Fibroblast of the aortic adventitia (primary cell): ENCODE measurements at regions not wholly inside any gene's neighbourhood (a gene's known extent, or its start where the extent isn't known, plus 50 kb on each side); places are given as distances from the start of the nearest gene placed in this dataset.

Source experiments
- DNase-seq: peaks from one replicate; pipeline ENCODE4 v3.0.0-alpha.2; 2010; ENCODE audit warnings: low read depth
- H3K4me3 ChIP-seq: 2 replicates; pipeline ENCODE4 v1.5.1; 2011; ENCODE audit warnings: low read depth, mild to moderate bottlenecking, control low read depth, low read length, moderate library complexity
- TF ChIP-seq, protein P1 (sequence below): IDR thresholded peaks from 2 replicates; pipeline ENCODE4 v1.5.1; 2011; ENCODE audit warnings: mild to moderate bottlenecking, low read length, control low read depth, inconsistent platforms; ENCODE audit not compliant: insufficient read depth

DNA sequence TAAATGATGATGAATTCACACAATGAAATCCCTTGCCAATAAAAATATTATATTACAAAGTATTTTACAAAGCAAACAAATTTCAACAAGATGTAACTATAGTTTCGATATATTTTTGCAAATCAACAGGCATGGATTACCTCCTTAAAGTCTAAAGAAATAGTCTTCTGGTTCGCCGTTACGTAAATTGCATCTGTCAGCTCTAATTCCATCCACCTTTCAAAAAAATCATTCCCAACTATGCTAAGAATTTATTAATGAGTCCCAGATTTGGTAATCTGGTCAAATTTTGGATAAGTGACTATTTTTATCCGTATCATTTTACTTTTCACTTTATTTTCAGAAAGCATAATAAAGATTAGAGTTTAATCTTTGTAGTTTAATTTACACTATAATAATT, 1984.9 kb downstream of the EFNA5 start:
- TF ChIP-seq, protein P1, sequence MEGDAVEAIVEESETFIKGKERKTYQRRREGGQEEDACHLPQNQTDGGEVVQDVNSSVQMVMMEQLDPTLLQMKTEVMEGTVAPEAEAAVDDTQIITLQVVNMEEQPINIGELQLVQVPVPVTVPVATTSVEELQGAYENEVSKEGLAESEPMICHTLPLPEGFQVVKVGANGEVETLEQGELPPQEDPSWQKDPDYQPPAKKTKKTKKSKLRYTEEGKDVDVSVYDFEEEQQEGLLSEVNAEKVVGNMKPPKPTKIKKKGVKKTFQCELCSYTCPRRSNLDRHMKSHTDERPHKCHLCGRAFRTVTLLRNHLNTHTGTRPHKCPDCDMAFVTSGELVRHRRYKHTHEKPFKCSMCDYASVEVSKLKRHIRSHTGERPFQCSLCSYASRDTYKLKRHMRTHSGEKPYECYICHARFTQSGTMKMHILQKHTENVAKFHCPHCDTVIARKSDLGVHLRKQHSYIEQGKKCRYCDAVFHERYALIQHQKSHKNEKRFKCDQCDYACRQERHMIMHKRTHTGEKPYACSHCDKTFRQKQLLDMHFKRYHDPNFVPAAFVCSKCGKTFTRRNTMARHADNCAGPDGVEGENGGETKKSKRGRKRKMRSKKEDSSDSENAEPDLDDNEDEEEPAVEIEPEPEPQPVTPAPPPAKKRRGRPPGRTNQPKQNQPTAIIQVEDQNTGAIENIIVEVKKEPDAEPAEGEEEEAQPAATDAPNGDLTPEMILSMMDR, result no peak
- no peak for DNase-seq
- no peak overlapping the region for H3K4me3 ChIP-seq

DNA sequence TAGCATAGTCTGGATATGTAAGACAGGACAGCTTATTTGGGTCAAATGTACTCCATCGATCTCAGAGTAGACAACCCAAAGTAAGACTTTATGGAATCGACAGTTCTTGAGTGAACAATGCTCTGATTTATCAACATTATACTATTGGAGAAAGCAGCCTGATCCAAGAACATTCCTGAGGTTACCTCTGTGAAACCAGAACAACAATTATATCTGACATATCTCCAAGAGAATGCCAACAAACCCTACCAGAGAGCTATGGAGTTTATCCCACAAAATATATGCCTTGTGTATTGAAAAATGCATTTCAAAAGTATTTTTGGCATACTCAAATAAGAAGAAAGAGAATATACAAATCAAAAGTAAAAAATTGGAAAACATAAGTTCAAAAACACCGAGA, 1985.9 kb downstream of the EFNA5 start:
- no peak overlapping the region for H3K4me3 ChIP-seq
- TF ChIP-seq, protein P1, result no peak
- no peak for DNase-seq

DNA sequence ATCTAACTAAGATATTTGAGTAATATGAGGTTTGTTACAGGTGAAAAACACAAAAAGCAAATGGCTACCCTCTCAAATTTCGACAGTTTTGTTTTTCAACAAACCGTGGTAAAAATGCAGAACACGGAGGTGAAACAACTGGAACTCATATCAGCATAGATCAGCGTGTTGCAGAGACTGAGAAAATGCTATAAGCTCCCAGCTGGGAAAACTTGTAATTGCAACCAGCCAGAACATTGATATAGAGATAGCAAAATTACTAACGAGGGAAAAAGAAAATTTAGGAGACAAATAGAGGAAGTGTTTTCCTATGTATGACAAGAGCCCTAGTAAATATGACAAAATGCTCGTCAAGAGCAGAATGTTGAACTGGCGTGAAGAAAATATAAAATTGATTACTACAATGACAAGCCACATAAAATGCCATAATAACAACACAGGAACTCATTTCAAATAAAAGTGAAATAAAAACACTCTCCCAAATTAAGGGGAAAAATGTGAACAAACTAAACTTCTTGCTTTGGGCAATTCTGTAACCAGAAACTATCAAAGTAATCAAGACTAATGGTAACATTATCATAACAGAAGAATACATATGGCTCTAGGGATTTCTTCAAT, 1989.8 kb downstream of the EFNA5 start:
- no peak for DNase-seq
- no peak overlapping the region for H3K4me3 ChIP-seq
- TF ChIP-seq, protein P1, result no peak

DNA sequence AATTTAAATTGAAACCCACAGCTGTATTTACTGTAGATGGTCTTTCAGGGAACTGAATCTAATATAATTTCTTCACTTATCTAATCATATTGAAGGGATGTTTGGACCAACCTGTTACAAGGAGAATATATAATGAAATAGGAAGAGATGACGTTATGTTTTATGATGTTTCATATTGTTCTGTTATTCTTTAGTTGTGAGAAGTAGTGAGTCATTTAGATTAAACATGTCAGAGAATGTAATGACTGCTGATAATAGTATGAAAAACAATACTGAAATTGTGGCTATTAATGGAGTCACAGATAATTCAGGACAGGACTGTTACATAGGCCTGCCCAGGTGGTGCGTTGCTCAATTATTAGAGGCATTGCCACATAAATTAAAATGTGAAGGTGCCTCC, 1993.4 kb downstream of the EFNA5 start:
- TF ChIP-seq, protein P1, result no peak
- peak; percentile 5 for DNase-seq
- H3K4me3 ChIP-seq, result no peak overlapping the region

DNA sequence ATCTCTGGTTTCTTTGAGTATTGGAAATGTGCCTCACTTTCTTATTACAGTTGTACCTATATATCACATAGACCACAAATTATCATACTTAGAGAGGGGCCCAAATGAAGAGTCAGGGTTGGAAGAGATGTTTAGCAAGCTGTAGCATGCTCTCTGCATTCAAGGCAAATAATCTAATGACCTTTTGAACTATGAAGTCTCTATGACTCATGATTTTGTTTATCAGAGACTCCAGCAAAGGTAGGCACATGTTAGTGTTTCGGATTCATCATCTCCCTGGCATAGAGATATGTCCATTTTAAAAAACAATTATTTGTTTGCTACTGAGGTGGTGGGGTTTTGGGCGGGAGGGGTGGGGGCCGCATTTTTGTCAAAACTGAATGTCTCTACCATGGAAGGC, 2000.1 kb downstream of the EFNA5 start:
- DNase-seq, result no peak
- no peak overlapping the region for H3K4me3 ChIP-seq
- TF ChIP-seq, protein P1, result no peak

DNA sequence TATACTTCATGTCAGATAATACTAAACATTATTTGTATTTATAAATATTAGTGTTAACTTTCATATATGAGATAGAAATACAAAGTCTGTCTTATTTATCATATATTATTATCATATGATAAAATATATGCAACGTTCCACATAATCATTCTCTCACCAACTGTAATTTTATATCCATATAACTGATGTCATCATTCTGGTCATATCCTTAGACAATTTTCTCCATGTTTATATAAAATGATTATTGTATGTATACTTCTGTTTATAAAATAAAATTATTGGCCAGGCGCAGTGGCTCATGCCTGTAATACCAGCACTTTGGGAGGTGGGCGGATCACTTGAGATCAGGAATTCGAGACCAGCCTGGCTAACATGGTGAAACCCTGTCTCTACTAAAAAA, 2007.1 kb downstream of the EFNA5 start:
- DNase-seq, result no peak
- TF ChIP-seq, protein P1, result no peak
- no peak overlapping the region for H3K4me3 ChIP-seq

DNA sequence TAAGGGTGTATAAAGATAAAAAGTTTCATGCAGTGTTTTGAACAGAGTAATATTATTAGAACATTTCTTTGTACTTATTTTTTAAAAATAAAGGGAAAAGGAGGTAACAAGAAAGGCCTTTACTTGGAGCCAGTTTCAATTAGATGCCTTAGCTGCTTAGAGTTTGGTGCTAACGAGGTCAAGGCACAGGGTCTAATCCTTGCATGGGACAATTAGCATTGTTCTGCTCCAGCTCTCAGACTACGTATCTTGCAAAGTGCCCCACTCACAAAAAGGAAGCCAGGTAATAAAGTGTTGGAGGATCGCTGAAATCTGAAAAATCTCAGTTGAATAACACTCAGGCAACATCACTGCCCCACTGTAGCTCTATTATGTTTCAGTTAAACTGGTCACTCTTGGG, 2011.3 kb downstream of the EFNA5 start:
- no peak for DNase-seq
- no peak overlapping the region for H3K4me3 ChIP-seq
- TF ChIP-seq, protein P1, result no peak
